IMR-90 (cell line): ENCODE measurements at regions not wholly inside any gene's neighbourhood (a gene's known extent, or its start where the extent isn't known, plus 50 kb on each side); places are given as distances from the start of the nearest gene placed in this dataset.

Experiments used
- ATAC-seq: fragments of 200-7000 bp; cut with Tn5 transposase; 2 replicates; pipeline ENCODE4 v1.9.1; 2020; ENCODE audit warnings: low read depth, mild to moderate bottlenecking, moderate library complexity
- BruUV-seq: library from RNA; stranded (reverse); fragments of 400-500 nt; replicated peaks from 2 replicates; lab custom pipeline; 2021; lab: Mats Ljungman, UMichigan
- CTCF ChIA-PET: fragments of 300-600 bp; formaldehyde crosslinking; extraction: SDS; loops from one replicate; lab custom pipeline; 2021; ENCODE audit warnings: antibody characterized with exemption; lab: Yijun Ruan, JAX
- POLR2A ChIA-PET: fragments of 300-600 bp; sonication (Branson Sonifier 250); formaldehyde crosslinking; loops from one replicate; lab custom pipeline; 2022; ENCODE audit warnings: antibody characterized with exemption; ENCODE audit not compliant: unreplicated experiment; lab: Charles Lee
- DNase-seq: peaks from one replicate; pipeline ENCODE4 v3.0.0; 2013
- H2AFZ ChIP-seq: replicated peaks from 2 replicates; pipeline ENCODE3; 2013; ENCODE audit warnings: low read length, mild to moderate bottlenecking; ENCODE audit not compliant: poor library complexity
- H2AK5ac ChIP-seq: 2 replicates; pipeline ENCODE4 v1.6.1; 2013; ENCODE audit warnings: low read depth, low read length, inconsistent platforms
- H2AK9ac ChIP-seq: replicated peaks from 2 replicates; pipeline ENCODE3; 2013; ENCODE audit warnings: mild to moderate bottlenecking, low read depth, low read length, moderate library complexity; ENCODE audit not compliant: poor library complexity
- H2BK120ac ChIP-seq: 2 replicates; pipeline ENCODE4 v1.6.1; 2013; ENCODE audit warnings: low read depth, low read length, inconsistent platforms
- H2BK15ac ChIP-seq: 3 replicates; pipeline ENCODE4 v1.6.1; 2013; ENCODE audit warnings: low read depth, low read length, inconsistent platforms
- H2BK20ac ChIP-seq: 2 replicates; pipeline ENCODE4 v1.6.1; 2013; ENCODE audit warnings: low read depth, mild to moderate bottlenecking, inconsistent platforms, low read length, moderate library complexity
- H2BK5ac ChIP-seq: 2 replicates; pipeline ENCODE4 v1.6.1; 2013; ENCODE audit warnings: mild to moderate bottlenecking, low read depth, low read length, inconsistent platforms; ENCODE audit not compliant: poor library complexity, severe bottlenecking
- H3K14ac ChIP-seq: replicated peaks from 2 replicates; pipeline ENCODE4 v1.6.1; 2013; ENCODE audit warnings: low read depth, low read length, inconsistent platforms
- H3K18ac ChIP-seq: 2 replicates; pipeline ENCODE4 v1.6.1; 2013; ENCODE audit warnings: low read depth, low read length, control low read depth
- H3K23ac ChIP-seq: 2 replicates; pipeline ENCODE4 v1.6.1; 2013; ENCODE audit warnings: low read depth, low read length, inconsistent platforms
- H3K27ac ChIP-seq: 2 replicates; pipeline ENCODE4 v1.5.1; 2013; ENCODE audit warnings: mild to moderate bottlenecking, control low read depth, low read length; ENCODE audit not compliant: insufficient read depth
- H3K27me3 ChIP-seq: 2 replicates; pipeline ENCODE4 v1.6.1; 2013; ENCODE audit warnings: low read length; ENCODE audit not compliant: control insufficient read depth, insufficient read depth
- H3K36me3 ChIP-seq: 2 replicates; pipeline ENCODE4 v1.6.1; 2013; ENCODE audit warnings: low read length, mixed read lengths; ENCODE audit not compliant: control insufficient read depth, insufficient read depth
- H3K4ac ChIP-seq: 2 replicates; pipeline ENCODE4 v1.6.1; 2013; ENCODE audit warnings: low read depth, low read length, inconsistent platforms
- H3K4me1 ChIP-seq: 2 replicates; pipeline ENCODE4 v1.6.1; 2013; ENCODE audit warnings: low read length, mixed read lengths; ENCODE audit not compliant: control insufficient read depth, insufficient read depth
- H3K4me2 ChIP-seq: 2 replicates; pipeline ENCODE4 v1.6.1; 2013; ENCODE audit warnings: low read depth, mild to moderate bottlenecking, control low read depth, low read length, moderate library complexity
- H3K4me3 ChIP-seq: 2 replicates; pipeline ENCODE4 v1.5.1; 2013; ENCODE audit warnings: low read depth, mild to moderate bottlenecking, control low read depth, low read length, moderate library complexity; ENCODE audit not compliant: insufficient read depth
- H3K56ac ChIP-seq: 2 replicates; pipeline ENCODE4 v1.6.1; 2013; ENCODE audit warnings: low read length, inconsistent platforms; ENCODE audit not compliant: insufficient read depth; ENCODE audit errors: extremely low read depth
- H3K79me1 ChIP-seq, 2 experiments: 2 replicates each; pipeline ENCODE4 v1.6.1; 2013; ENCODE audit warnings: low read length in 2 of 2, inconsistent platforms in 1 of 2, low read depth in 1 of 2
- H3K9ac ChIP-seq: 2 replicates; pipeline ENCODE4 v1.6.1; 2013; ENCODE audit warnings: low read depth, low read length, control low read depth
- H3K9me1 ChIP-seq: 2 replicates; pipeline ENCODE4 v1.6.1; 2013; ENCODE audit warnings: low read length, inconsistent platforms; ENCODE audit not compliant: insufficient read depth
- H3K9me3 ChIP-seq: 2 replicates; pipeline ENCODE4 v1.6.1; 2013; ENCODE audit warnings: low read length; ENCODE audit not compliant: control insufficient read depth, insufficient read depth
- H4K20me1 ChIP-seq: 2 replicates; pipeline ENCODE4 v1.6.1; 2013; ENCODE audit warnings: low read length, inconsistent platforms; ENCODE audit not compliant: insufficient read depth
- H4K5ac ChIP-seq: 2 replicates; pipeline ENCODE4 v1.6.1; 2013; ENCODE audit warnings: mild to moderate bottlenecking, low read depth, low read length, control low read depth
- H4K8ac ChIP-seq, 2 experiments: 2 replicates each; pipeline ENCODE4 v1.6.1; 2013; ENCODE audit warnings: low read depth in 2 of 2, low read length in 2 of 2, control low read depth in 1 of 2, inconsistent platforms in 1 of 2
- H4K91ac ChIP-seq: 2 replicates; pipeline ENCODE4 v1.6.1; 2013; ENCODE audit warnings: low read depth, low read length, inconsistent platforms; ENCODE audit not compliant: insufficient read depth
- NFE2L2 ChIP-seq: fragments of 150-350 bp; IDR thresholded peaks from 2 replicates; pipeline ENCODE4 v1.6.1; 2016; ENCODE audit warnings: low read depth, mild to moderate bottlenecking, low read length
- RCOR1 ChIP-seq: IDR thresholded peaks from 2 replicates; pipeline ENCODE4 v1.6.1; 2012; ENCODE audit warnings: mild to moderate bottlenecking, low read length, improper control_type of control experiment; ENCODE audit not compliant: insufficient replicate concordance
- SMC3 ChIP-seq: fragments of 150-350 bp; IDR thresholded peaks from 2 replicates; pipeline ENCODE4 v1.6.1; 2016; ENCODE audit warnings: low read depth, mild to moderate bottlenecking, antibody characterized with exemption, low read length, moderate library complexity
- WGBS, 2 experiments: methylation state at CpG; one replicate each; pipeline versions ENCODE4 v1.1.5 to v1.1.7; 2013; ENCODE audit warnings: missing lambda C conversion rate in 2 of 2; ENCODE audit not compliant: insufficient read length in 1 of 2; ENCODE audit errors: extremely low coverage in 2 of 2; 5-methylcytosine and 5-hydroxymethylcytosine counted together
- dilution Hi-C: fragments of 300-500 bp; cut with HindIII; formaldehyde crosslinking; loops from one replicate; pipeline ENCODE4 v1.14.3; 2018; ENCODE audit warnings: low sequenced_read_pairs; ENCODE audit not compliant: unreplicated experiment
- in situ Hi-C: fragments of 300-500 bp; cut with MboI; formaldehyde crosslinking; loops from 3 replicates; pipeline ENCODE4 v1.14.3; 2019; ENCODE audit warnings: low sequenced_read_pairs, inconsistent platforms, mixed read lengths
- intact Hi-C: fragments of 100-400 bp; cut with micrococcal nuclease; formaldehyde crosslinking; loops from 2 replicates; pipeline ENCODE4 v1.10.0; 2022

DNA sequence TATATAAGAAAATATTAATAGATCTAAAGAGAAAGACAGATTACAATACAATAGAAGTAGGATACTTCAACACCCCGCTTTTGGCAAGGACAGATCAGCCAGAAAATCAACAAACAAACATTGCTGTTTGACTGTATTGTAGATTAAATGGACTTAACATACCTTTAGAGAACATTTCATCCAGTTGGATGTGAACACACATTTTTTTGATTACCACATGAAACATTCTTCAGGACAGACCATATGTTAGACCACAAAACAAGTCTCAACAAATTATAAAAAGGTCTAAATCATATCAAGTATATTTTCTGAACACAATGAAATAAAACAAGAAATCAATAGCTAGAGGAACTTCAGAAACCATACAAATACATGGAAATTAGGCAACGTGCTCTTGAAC is 148.2 kb downstream of the TRMT11 start:
- in situ Hi-C loops: no loop called here

More for the DNA sequence above, 148.2 kb downstream of the TRMT11 start:
- Histone ChIP-seq H4K91ac (no peak overlapping the region), H3K36me3 (no peaks in the 10 kb centered on the region), H3K27ac (no peak overlapping the region), H2BK15ac (no peak overlapping the region), H3K27me3 (no peaks in the 10 kb centered on the region), H3K4me1 (no peaks in the 10 kb centered on the region), H3K18ac (no peak overlapping the region), H2AFZ (no peak overlapping the region), H4K5ac (no peak overlapping the region), H3K23ac (no peak overlapping the region), H3K9ac (no peak overlapping the region), H2AK5ac (no peak overlapping the region), H2BK120ac (no peak overlapping the region), H3K79me1 (no peaks in the 10 kb centered on the region), H2BK20ac (no peak overlapping the region), H3K4ac (no peak overlapping the region), H3K56ac (no peak overlapping the region), H2AK9ac (no peak overlapping the region), H3K4me3 (no peak overlapping the region), H2BK5ac (no peak overlapping the region), H3K4me2 (no peak overlapping the region), H3K9me1 (no peaks in the 10 kb centered on the region), H3K9me3 (no peaks in the 10 kb centered on the region), H4K20me1 (no peaks in the 10 kb centered on the region), H3K14ac (no peak overlapping the region), H4K8ac (no peak overlapping the region)
- intact Hi-C loops: no loop called here
- POLR2A ChIA-PET: no interaction called here
- BruUV-seq: no TSS peak
- dilution Hi-C loops: no loop called here
- CTCF ChIA-PET: no interaction called here
- DNase-seq (no peak), ATAC-seq (no peak)
- no CpG with 5 or more reads among the region's 2 CpGs for WGBS, 2 experiments
- TF ChIP-seq SMC3 (no peak), RCOR1 (no peak), NFE2L2 (no peak)
